ENCODE measurements at regions not wholly inside any gene's neighbourhood (a gene's known extent, or its start where the extent isn't known, plus 50 kb on each side); places are given as distances from the start of the nearest gene placed in this dataset.

DNA sequence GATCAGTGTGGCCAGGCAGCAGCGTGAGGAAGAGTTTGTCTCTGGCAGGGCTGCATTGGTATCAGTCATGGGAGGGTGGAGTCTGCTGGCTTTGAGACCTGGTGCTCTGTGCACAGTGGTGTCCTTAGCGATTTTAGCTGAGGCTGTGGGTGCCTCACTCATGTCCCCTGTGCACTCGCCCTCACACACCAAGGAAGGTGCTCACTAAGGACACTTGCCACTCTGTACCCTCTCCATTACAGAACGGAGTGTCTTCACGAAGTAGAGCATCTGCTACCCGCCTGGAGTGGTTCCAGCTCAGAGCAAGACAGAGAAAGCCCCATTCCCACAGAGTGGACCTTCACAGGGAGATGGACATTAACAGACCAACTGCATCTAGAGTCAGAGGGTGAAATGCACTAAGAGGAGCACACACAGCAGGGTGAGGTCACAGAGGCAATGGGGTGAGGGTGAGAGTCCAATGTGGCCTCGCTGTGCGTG, 117.9 kb downstream of the MATN1 start:
- Histone ChIP-seq H3K4me3 (ENCODE audit: low read depth in 1 of 2, low read length in 2 of 2) (no peak overlapping the region), H3K27me3 (ENCODE audit: control insufficient read depth in 1 of 2, insufficient read depth in 2 of 2, low read length in 2 of 2) (no peaks in the 10 kb centered on the region), H3K9me3 (ENCODE audit: low read length) (no peaks in the 10 kb centered on the region), H3K36me3 (ENCODE audit: insufficient read depth, low read length) (no peaks in the 10 kb centered on the region), H3K27ac (ENCODE audit: low read depth, low read length) (no peak overlapping the region), H3K9ac (ENCODE audit: low read length) (no peak overlapping the region), H3K4me1 (ENCODE audit: insufficient read depth, low read length) (no peaks in the 10 kb centered on the region)

DNA sequence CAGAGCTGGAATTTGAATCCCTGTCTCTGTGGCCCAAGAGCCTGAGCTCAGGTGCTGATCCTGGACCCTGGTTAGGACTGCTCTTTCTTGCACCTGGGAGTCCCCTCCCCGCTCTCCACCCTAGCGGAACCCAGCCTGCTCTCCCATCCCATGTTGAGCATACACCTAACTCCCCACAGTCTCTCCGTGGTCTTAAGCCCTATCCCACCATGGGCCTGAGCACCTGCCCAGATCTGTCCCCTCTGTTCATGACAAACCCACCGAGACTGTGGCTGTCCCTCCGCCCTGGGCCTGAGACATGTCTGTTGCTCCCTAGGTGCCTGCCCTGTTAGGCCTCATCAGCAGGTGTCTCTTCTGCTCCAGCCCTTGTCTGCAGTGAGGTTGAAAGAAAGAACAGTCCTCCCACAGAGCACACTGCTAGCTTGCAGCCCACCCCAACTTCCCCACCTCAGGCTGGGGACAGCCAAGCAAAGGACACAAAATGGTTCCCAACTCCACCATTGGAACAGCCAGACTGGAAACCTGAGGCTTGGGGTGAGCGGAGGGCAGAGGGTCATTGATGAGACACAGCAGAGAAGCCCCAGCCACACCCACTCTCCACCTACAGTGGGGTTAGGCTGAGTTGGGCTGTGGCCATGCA, 118.5 kb downstream of the MATN1 start:
- H3K4me1 ChIP-seq (ENCODE audit: insufficient read depth, low read length) = no peaks in the 10 kb centered on the region
- no peaks in the 10 kb centered on the region for H3K9me3 ChIP-seq (ENCODE audit: low read length)
- no peaks in the 10 kb centered on the region for H3K27me3 ChIP-seq (ENCODE audit: control insufficient read depth in 1 of 2, insufficient read depth in 2 of 2, low read length in 2 of 2)

DNA sequence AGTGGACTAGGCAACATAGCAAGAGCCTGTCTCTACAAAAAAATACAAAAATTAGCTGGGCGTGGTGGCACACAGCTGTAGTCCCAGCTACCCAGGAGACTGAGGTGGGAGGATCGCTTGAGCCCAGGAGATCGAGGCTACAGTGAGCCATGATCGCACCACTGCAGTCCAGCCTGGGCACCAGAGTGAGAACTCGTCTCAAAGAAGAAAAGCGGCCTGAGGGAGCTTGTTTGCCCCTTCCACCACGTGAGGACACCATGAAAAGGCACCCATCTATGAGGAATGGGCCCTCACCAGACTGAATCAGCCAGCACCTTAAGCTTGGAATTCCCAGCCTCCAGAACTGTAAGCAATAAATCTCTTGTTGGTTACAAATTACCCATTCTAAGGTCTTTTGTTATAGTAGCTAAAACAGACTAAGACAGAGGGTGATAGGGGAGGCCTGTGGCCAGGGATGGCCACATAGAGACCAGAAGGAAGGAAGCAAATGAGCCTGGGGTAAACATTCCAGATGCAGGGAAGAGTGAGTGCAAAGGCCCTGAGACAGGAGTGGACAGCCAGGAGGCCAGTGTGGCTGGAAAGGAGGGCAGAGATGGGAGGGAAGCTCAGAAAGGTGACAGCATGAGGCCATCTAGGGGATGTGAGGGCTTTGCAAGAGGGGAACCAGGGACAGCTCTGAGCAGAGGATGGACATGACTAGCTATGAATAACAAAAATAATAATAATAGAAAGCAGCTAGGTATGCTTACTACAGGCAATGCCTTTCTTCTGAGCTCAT, 120.1 kb downstream of the MATN1 start:
- no peaks in the 10 kb centered on the region for H3K9me3 ChIP-seq (ENCODE audit: low read length)
- H3K27ac ChIP-seq (ENCODE audit: low read depth, low read length) = no peak overlapping the region
- H3K9ac ChIP-seq (ENCODE audit: low read length) = no peak overlapping the region
- H3K4me1 ChIP-seq (ENCODE audit: insufficient read depth, low read length) = no peaks in the 10 kb centered on the region
- no peak overlapping the region for H3K4me3 ChIP-seq (ENCODE audit: low read depth in 1 of 2, low read length in 2 of 2)
- H3K36me3 ChIP-seq (ENCODE audit: insufficient read depth, low read length) = no peaks in the 10 kb centered on the region
- H3K27me3 ChIP-seq (ENCODE audit: control insufficient read depth in 1 of 2, insufficient read depth in 2 of 2, low read length in 2 of 2) = no peaks in the 10 kb centered on the region

More for the DNA sequence above, 118.5 kb downstream of the MATN1 start:
- no peak overlapping the region for H3K27ac ChIP-seq (ENCODE audit: low read depth, low read length)
- no peaks in the 10 kb centered on the region for H3K36me3 ChIP-seq (ENCODE audit: insufficient read depth, low read length)
- no peak overlapping the region for H3K4me3 ChIP-seq (ENCODE audit: low read depth in 1 of 2, low read length in 2 of 2)
- no peak overlapping the region for H3K9ac ChIP-seq (ENCODE audit: low read length)

DNA sequence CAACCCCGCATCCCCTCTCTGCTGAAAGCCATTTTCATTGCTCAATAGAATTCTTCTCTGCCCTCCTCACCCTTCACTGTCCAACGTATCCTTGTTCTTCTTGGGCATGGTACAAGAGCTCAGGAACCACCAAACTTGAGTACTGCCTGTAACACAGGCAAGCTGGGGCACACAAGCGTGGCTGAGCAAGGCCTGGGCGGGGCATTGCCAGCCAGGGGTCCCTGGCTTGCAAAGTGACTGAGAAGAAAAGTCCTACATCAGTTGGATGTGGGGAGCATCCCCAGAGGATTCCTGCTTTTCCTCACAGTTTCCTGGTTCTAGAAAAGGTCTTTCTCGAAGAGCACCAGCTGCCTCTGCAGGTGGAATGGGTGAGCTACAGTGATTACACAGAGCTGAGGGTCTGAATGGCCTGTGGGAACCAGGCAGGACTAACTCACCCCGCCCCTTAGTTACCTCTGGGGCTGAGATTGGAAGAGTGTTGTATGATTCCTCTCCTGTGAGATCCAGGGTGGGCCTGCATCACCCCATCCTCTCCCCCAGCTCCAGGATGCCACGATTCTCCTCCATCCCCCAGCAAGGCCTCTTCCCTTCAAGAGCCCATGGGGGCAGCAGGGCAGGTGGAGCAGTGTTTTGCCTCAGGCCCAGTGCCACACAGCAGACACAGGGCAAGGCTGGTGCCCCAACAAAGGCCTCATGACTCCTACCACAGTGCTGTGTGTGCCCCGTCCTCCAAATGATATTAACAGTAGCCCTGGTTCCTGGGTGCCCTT, 121.9 kb downstream of the MATN1 start:
- no peaks in the 10 kb centered on the region for H3K36me3 ChIP-seq (ENCODE audit: insufficient read depth, low read length)
- no peaks in the 10 kb centered on the region for H3K27me3 ChIP-seq (ENCODE audit: control insufficient read depth in 1 of 2, insufficient read depth in 2 of 2, low read length in 2 of 2)
- H3K9ac ChIP-seq (ENCODE audit: low read length) = no peak overlapping the region
- H3K27ac ChIP-seq (ENCODE audit: low read depth, low read length) = no peak overlapping the region
- H3K4me3 ChIP-seq (ENCODE audit: low read depth in 1 of 2, low read length in 2 of 2) = no peak overlapping the region
- no peaks in the 10 kb centered on the region for H3K4me1 ChIP-seq (ENCODE audit: insufficient read depth, low read length)
- no peaks in the 10 kb centered on the region for H3K9me3 ChIP-seq (ENCODE audit: low read length)

DNA sequence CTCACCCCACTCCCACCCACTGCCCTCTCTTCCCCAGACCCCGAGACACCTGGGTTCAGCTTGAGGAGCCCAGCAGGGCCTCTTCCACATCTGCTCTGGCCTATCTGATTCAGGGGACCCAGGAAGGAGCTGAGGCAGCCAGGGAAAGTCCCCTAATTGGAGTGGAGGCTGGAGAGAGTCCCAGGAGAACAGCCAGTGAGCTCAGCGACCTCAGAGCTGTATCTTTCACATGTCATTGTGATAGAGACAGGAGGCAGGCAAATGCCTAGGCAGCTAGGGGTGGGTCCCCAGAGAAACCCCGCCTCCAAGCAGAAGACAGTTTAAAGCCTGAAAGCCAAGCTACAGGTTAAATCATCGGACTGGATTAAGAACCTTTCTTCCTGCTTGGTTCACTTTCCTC, 122.7 kb downstream of the MATN1 start:
- H3K27me3 ChIP-seq (ENCODE audit: control insufficient read depth in 1 of 2, insufficient read depth in 2 of 2, low read length in 2 of 2) = no peaks in the 10 kb centered on the region
- H3K27ac ChIP-seq (ENCODE audit: low read depth, low read length) = no peak overlapping the region
- H3K9ac ChIP-seq (ENCODE audit: low read length) = no peak overlapping the region
- H3K4me1 ChIP-seq (ENCODE audit: insufficient read depth, low read length) = no peaks in the 10 kb centered on the region
- no peaks in the 10 kb centered on the region for H3K9me3 ChIP-seq (ENCODE audit: low read length)
- H3K4me3 ChIP-seq (ENCODE audit: low read depth in 1 of 2, low read length in 2 of 2) = no peak overlapping the region
- no peaks in the 10 kb centered on the region for H3K36me3 ChIP-seq (ENCODE audit: insufficient read depth, low read length)

DNA sequence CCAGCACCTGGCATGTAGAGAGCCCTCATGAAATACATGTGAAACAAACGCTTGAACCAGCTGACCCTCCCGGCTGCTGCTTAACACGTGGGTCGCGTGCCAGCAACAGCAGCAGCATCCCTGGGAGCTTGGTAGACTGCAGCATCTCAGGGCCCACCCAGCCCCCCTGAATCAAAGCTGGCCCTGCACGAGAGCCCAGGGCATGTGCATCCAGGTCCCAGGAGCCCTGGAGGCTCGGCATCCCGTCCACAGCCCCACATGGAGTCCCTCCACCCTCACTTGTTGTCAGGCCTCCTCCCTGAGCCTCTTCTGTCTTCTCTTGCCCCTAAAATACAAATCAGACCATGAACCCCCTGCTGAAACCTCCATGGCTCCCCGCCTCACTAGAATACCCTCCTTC, 123.1 kb downstream of the MATN1 start:
- H3K27ac ChIP-seq (ENCODE audit: low read depth, low read length) = no peak overlapping the region
- H3K4me3 ChIP-seq (ENCODE audit: low read depth in 1 of 2, low read length in 2 of 2) = no peak overlapping the region
- no peak overlapping the region for H3K9ac ChIP-seq (ENCODE audit: low read length)
- H3K27me3 ChIP-seq (ENCODE audit: control insufficient read depth in 1 of 2, insufficient read depth in 2 of 2, low read length in 2 of 2) = no peaks in the 10 kb centered on the region
- H3K9me3 ChIP-seq (ENCODE audit: low read length) = no peaks in the 10 kb centered on the region
- no peaks in the 10 kb centered on the region for H3K36me3 ChIP-seq (ENCODE audit: insufficient read depth, low read length)
- H3K4me1 ChIP-seq (ENCODE audit: insufficient read depth, low read length) = no peaks in the 10 kb centered on the region

DNA sequence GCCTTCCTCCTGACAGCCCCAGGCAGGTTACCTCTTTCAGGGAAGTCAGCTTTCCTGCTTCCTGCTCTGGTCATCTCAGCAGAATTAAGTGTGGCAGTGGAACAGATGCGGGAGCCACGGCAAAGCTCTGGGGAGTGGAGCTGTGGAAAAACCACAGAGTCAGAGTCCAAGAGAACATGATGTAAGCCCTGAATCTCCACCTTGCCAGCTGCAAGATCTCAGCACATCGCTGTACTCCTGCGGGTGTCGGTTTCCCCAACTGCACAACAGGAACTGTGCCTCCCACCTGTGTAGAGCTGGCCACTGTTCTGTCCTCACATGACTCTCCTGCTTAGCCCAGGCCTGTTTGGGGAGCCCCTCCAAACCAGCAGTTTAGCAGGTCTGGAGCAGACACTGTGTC, 123.7 kb downstream of the MATN1 start:
- H3K4me3 ChIP-seq (ENCODE audit: low read depth in 1 of 2, low read length in 2 of 2) = no peak overlapping the region
- no peak overlapping the region for H3K9ac ChIP-seq (ENCODE audit: low read length)
- no peaks in the 10 kb centered on the region for H3K27me3 ChIP-seq (ENCODE audit: control insufficient read depth in 1 of 2, insufficient read depth in 2 of 2, low read length in 2 of 2)
- H3K27ac ChIP-seq (ENCODE audit: low read depth, low read length) = no peak overlapping the region
- H3K36me3 ChIP-seq (ENCODE audit: insufficient read depth, low read length) = no peaks in the 10 kb centered on the region
- no peaks in the 10 kb centered on the region for H3K9me3 ChIP-seq (ENCODE audit: low read length)
- H3K4me1 ChIP-seq (ENCODE audit: insufficient read depth, low read length) = no peaks in the 10 kb centered on the region

DNA sequence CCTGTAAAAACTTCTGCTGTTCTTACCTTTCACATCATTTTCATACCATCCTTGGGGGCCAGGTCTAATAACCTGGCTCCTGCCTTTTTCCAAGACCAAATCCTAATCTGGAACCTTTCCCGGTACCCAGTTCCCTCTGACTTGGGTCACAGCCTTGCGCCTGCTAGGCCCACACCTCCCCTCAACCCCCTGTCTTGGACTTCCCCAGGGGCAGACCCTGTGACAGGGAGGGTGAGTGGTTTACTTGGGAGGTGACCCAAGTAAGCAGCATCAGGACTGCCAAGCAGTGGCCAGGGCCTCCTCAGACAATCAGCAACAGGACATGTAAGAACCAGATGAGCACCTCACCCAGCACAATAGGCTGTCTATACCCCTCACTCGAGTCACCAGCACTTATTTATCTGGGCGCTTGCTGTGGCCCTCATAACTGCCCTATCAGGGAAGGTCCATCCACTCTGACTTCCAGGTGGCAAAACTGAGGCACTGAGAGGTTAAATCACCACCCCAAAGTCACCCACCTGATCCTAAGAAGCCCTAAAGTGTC, 124.7 kb downstream of the MATN1 start:
- no peak overlapping the region for H3K9ac ChIP-seq (ENCODE audit: low read length)
- no peaks in the 10 kb centered on the region for H3K27me3 ChIP-seq (ENCODE audit: control insufficient read depth in 1 of 2, insufficient read depth in 2 of 2, low read length in 2 of 2)
- no peaks in the 10 kb centered on the region for H3K4me1 ChIP-seq (ENCODE audit: insufficient read depth, low read length)
- H3K27ac ChIP-seq (ENCODE audit: low read depth, low read length) = no peak overlapping the region
- no peaks in the 10 kb centered on the region for H3K9me3 ChIP-seq (ENCODE audit: low read length)
- H3K4me3 ChIP-seq (ENCODE audit: low read depth in 1 of 2, low read length in 2 of 2) = no peak overlapping the region
- no peaks in the 10 kb centered on the region for H3K36me3 ChIP-seq (ENCODE audit: insufficient read depth, low read length)

DNA sequence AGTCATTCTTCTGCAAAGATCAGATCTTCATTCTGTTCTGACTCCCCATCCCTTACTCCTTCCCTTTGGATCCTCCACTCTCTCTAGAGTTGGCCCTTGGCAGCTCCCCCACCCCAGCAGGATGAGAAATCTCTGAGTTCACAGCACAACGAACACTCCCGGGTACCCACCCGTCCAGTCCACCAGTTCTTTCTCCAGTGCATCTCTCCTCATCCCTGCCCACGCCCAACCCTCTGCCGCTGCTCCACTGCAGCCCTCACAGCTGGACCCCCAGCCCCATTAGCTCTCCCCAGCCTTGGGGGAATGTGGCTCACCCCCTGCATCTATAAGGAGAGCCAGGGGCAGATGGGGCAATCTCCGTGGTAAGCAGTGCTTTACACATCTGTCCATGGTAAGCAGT, 125.7 kb downstream of the MATN1 start:
- no peak overlapping the region for H3K27ac ChIP-seq (ENCODE audit: low read depth, low read length)
- H3K27me3 ChIP-seq (ENCODE audit: control insufficient read depth in 1 of 2, insufficient read depth in 2 of 2, low read length in 2 of 2) = no peaks in the 10 kb centered on the region
- H3K36me3 ChIP-seq (ENCODE audit: insufficient read depth, low read length) = no peaks in the 10 kb centered on the region
- H3K4me3 ChIP-seq (ENCODE audit: low read depth in 1 of 2, low read length in 2 of 2) = no peak overlapping the region
- H3K9me3 ChIP-seq (ENCODE audit: low read length) = peaks cover 3% of the 10 kb centered on the region
- no peak overlapping the region for H3K9ac ChIP-seq (ENCODE audit: low read length)
- no peaks in the 10 kb centered on the region for H3K4me1 ChIP-seq (ENCODE audit: insufficient read depth, low read length)

DNA sequence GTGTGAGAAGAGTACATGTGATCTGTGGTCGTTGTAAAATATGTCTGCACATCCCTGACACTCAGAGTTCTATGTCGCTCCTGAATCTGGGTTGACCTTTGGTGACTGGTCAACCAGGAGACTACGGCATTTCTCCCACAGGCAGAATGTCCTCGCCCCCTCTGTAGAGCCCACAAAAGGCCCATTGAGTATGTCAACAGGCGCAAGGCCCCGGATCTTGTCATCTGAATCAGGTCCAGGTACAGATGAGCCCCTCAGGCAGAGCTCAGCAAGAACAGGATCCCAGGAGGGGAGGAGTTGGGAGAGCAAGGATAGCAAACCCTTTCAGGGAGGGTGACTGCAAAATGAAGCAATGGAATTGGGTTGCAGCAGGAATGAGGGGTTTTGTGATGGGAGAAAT, 126.5 kb downstream of the MATN1 start:
- Histone ChIP-seq H3K4me3 (ENCODE audit: low read depth in 1 of 2, low read length in 2 of 2) (no peak overlapping the region), H3K4me1 (ENCODE audit: insufficient read depth, low read length) (no peaks in the 10 kb centered on the region), H3K27me3 (ENCODE audit: control insufficient read depth in 1 of 2, insufficient read depth in 2 of 2, low read length in 2 of 2) (no peaks in the 10 kb centered on the region), H3K36me3 (ENCODE audit: insufficient read depth, low read length) (no peaks in the 10 kb centered on the region), H3K9me3 (ENCODE audit: low read length) (peaks cover 3% of the 10 kb centered on the region), H3K27ac (ENCODE audit: low read depth, low read length) (no peak overlapping the region), H3K9ac (ENCODE audit: low read length) (no peak overlapping the region)

DNA sequence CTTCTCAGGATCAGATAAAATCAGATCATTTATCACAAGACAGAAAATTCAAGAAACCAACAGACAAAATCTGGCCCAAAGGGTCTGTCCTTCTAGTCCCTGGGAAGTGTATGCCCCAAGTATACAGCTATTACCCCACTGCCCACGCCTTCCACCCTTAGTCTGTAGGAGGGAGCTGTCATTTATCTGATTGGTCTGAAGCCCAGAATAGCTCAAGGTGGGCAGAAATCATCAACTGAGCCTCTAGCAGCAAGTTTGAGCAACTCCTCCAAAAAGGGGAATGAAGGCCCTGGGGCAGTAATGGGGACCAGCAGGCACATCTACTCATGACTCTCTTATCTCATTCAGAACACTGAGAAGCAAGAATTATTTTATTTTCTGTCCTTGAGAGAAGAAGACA, 126.9 kb downstream of the MATN1 start:
- Histone ChIP-seq H3K9ac (ENCODE audit: low read length) (no peak overlapping the region), H3K27me3 (ENCODE audit: control insufficient read depth in 1 of 2, insufficient read depth in 2 of 2, low read length in 2 of 2) (no peaks in the 10 kb centered on the region), H3K9me3 (ENCODE audit: low read length) (peaks cover 3% of the 10 kb centered on the region), H3K36me3 (ENCODE audit: insufficient read depth, low read length) (no peaks in the 10 kb centered on the region), H3K4me3 (ENCODE audit: low read depth in 1 of 2, low read length in 2 of 2) (no peak overlapping the region), H3K4me1 (ENCODE audit: insufficient read depth, low read length) (no peaks in the 10 kb centered on the region), H3K27ac (ENCODE audit: low read depth, low read length) (no peak overlapping the region)

All from muscle layer of colon (tissue), 2 donors.